Stimulated activated CD8-positive, alpha-beta memory T cell treated with anti-CD3 and anti-CD28 coated beads, Interleukin-15, amount 100 ng/mL, for 4 hours (primary cell): ENCODE measurements at regions not wholly inside any gene's neighbourhood (a gene's known extent, or its start where the extent isn't known, plus 50 kb on each side); places are given as distances from the start of the nearest gene placed in this dataset.

Source experiments
- DNase-seq, 2 donors: peaks; one replicate each; pipeline ENCODE4 v3.0.0-alpha.2; 2020; ENCODE audit warnings: low read depth in 2 of 2

- no peak for DNase-seq
These were observed 70.8 kb upstream of the GNAZ start for GRCh38 chr22:22999523-22999922.

DNA sequence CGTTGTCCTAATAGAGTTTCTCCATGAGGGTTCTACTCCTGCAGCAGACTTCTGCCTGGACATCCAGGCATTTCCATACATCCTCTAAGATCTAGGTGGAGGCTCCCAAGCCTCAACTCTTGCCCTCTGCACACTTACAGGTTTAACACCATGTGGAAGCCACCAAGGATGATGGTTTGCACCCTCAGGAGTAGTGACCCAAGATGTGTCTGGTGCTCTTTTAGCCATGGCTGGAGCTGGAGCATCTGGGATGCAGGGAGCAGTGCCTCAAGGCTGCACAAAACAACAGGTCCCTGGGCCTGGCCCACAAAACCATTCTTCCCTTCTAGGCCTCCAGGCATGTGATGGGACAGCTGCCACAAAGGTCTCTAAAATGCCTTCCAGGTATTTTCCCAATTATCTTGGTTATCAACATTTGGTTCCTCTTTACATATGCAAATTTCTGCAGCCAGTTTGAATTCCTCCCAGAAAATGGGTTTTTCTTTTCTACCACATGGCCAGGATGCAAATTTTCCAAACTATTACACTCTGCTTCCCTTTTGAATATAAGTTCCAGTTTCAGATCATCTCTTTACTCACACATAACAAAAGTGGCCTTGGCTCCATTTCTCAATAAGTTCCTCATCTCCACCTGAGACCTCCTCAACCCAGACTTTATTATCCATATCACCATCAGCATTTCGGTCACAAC, 69.5 kb upstream of the GNAZ start:
- DNase-seq, result no peak

- DNase-seq, result no peak
These were observed 68.9 kb upstream of the GNAZ start for GRCh38 chr22:23001463-23001862.

- DNase-seq, result no peak
These were observed 67.6 kb upstream of the GNAZ start for GRCh38 chr22:23002612-23003180.

GRCh38 chr22:23007823-23008222, 62.5 kb upstream of the GNAZ start:
- DNase-seq, result no peak

- no peak for DNase-seq
These were observed 61.4 kb upstream of the GNAZ start for GRCh38 chr22:23008896-23009295.
